ENCODE measurements at regions not wholly inside any gene's neighbourhood (a gene's known extent, or its start where the extent isn't known, plus 50 kb on each side); places are given as distances from the start of the nearest gene placed in this dataset.

DNA sequence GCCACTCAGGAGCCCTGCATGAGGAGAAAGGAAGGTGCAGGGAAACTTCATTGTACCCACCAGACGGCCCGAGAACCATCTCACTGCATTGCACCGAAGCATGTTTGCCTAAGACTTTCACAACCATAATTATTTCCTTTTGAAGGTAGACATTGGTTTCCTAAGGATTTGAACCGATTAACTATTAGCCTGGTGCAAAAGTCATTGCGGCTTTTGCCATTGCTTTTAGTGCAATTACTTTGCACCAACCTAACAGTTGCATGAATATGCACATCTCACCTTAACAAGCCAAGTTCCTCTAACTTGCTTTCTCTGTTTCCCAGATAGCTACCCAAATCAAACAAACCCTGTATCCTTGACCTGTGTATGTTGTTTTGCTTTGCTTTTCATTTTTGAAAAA, 516.3 kb upstream of the ID2 start:
- no peak for DNase-seq
- H3K9me3 ChIP-seq: no peaks in the 10 kb centered on the region
- no peaks in the 10 kb centered on the region for H3K27me3 ChIP-seq
- ATAC-seq: no peak
- peaks cover 0 to 4% (median 0%) of the 10 kb centered on the region in 12 donors for H3K4me1 ChIP-seq
- no peak for TF ChIP-seq POLR2A (IDR thresholded peaks at IDR 0.05)
- TF ChIP-seq, protein P1, sequence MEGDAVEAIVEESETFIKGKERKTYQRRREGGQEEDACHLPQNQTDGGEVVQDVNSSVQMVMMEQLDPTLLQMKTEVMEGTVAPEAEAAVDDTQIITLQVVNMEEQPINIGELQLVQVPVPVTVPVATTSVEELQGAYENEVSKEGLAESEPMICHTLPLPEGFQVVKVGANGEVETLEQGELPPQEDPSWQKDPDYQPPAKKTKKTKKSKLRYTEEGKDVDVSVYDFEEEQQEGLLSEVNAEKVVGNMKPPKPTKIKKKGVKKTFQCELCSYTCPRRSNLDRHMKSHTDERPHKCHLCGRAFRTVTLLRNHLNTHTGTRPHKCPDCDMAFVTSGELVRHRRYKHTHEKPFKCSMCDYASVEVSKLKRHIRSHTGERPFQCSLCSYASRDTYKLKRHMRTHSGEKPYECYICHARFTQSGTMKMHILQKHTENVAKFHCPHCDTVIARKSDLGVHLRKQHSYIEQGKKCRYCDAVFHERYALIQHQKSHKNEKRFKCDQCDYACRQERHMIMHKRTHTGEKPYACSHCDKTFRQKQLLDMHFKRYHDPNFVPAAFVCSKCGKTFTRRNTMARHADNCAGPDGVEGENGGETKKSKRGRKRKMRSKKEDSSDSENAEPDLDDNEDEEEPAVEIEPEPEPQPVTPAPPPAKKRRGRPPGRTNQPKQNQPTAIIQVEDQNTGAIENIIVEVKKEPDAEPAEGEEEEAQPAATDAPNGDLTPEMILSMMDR (IDR thresholded peaks at IDR 0.05): no peak
- 94 to 98% (median 97%) methylated on average over 5 of the region's 5 CpGs for WGBS, 4 donors
- intact Hi-C loops (cut with DNase I): no loop called here
- H3K27ac ChIP-seq: no peak overlapping the region
- no peak overlapping the region for H3K4me3 ChIP-seq
- H3K36me3 ChIP-seq: no peaks in the 10 kb centered on the region

DNA sequence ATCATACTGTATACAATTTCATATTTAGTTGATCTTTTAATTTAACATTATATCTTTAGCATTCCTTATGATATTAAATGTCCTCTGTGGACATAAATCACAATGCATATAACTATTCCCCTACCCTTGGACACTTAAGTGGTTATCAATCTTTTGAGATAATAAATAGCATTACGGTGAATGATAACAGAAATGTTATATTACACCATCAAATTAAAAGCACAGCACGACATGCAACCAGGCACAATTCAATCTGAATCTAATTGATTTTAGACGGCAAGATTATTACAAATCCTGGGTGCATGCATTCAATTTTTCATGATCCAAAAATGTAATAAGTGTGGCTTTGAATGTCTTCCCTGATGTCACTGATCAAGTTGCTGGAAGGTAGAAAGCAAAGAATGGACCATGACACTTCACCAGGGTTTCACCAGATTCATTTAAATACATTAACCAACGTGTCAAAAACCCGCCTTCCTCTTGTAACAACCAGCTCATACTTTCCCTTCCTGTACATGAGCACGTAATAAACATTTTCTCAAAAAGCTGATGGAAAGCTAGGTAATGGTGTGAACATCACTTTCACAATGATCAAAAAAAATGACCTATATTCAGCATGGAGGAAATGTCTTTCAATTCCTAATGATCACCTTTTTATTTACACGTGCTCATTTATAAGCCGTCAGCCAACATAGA, 513.7 kb upstream of the ID2 start:
- peaks cover 0 to 17% (median 6%) of the 10 kb centered on the region in 12 donors for H3K4me1 ChIP-seq
- DNase-seq (no peak), ATAC-seq (no peak)
- no peaks in the 10 kb centered on the region for H3K9me3 ChIP-seq
- TF ChIP-seq, protein P1 (IDR thresholded peaks at IDR 0.05): no peak
- no peak for TF ChIP-seq POLR2A (IDR thresholded peaks at IDR 0.05)
- no peak overlapping the region for H3K27ac ChIP-seq
- H3K4me3 ChIP-seq: no peak overlapping the region
- no peaks in the 10 kb centered on the region for H3K27me3 ChIP-seq
- H3K36me3 ChIP-seq: no peaks in the 10 kb centered on the region
- intact Hi-C loops (cut with DNase I): no loop called here
- 93 to 97% (median 94%) methylated on average over 8 of the region's 8 CpGs for WGBS, 4 donors

DNA sequence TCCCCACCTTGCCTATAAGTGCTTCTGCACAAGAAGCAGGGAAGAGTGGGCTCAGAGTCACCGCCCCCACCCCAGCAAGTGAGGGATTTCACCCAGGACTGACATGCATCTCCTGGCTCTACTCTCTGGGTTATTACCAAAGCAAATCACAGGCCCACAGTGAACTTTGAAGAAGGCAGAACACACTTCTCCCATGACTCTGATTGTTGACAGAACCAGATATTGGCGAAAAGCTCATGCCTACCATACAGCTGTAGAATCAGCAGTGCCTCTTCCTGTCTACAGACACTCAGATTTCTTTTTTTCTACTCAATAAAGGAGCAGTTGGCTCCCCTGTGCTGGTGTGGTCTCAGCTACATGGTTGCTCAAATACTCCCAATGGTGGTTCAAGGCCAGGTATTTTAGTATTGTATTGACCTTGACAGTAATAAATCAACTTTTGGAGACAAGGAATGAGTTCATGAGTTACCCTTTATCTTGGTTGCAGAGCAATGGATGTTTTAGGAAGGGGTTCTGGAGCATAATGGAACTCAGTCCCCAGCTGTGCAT, 512.9 kb upstream of the ID2 start:
- Histone ChIP-seq H3K4me3 (no peak overlapping the region), H3K36me3 (no peaks in the 10 kb centered on the region), H3K27me3 (no peaks in the 10 kb centered on the region), H3K27ac (no peak overlapping the region), H3K4me1 (peaks cover 0 to 17% (median 6%) of the 10 kb centered on the region in 12 donors), H3K9me3 (no peaks in the 10 kb centered on the region)
- 89 to 95% (median 94%) methylated on average over 2 of the region's 2 CpGs for WGBS, 4 donors
- intact Hi-C loops (cut with DNase I): no loop called here
- TF ChIP-seq, protein P1 (IDR thresholded peaks at IDR 0.05): no peak
- no peak for TF ChIP-seq POLR2A (IDR thresholded peaks at IDR 0.05)
- no peak for DNase-seq
- no peak for ATAC-seq

DNA sequence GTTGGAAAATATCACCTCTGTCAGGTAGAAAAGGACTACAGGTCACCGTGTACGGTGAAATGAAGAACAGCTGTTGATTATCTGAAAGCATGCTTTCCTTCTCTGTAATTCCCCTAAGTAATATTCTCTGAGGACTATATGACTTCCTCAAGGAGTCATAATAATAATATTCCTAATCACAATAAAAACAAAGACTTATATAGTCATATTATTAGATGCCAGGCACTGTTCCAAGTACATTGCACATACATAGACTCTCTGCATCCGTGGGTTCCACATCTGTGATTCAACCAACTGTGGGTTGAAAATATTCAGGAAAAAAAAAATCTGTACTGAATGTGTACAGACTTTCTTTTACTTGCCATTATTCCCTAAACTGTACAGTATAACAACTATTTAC, 512.4 kb upstream of the ID2 start:
- H3K4me3 ChIP-seq: no peak overlapping the region
- 51 to 67% (median 55%) methylated on average over 3 of the region's 3 CpGs for WGBS, 4 donors
- H3K27me3 ChIP-seq: no peaks in the 10 kb centered on the region
- H3K4me1 ChIP-seq: peaks cover 0 to 18% (median 6%) of the 10 kb centered on the region in 12 donors
- ATAC-seq: no peak
- no peaks in the 10 kb centered on the region for H3K9me3 ChIP-seq
- no peak overlapping the region for H3K27ac ChIP-seq
- intact Hi-C loops (cut with DNase I): no loop called here
- H3K36me3 ChIP-seq: no peaks in the 10 kb centered on the region
- TF ChIP-seq, protein P1 (IDR thresholded peaks at IDR 0.05): no peak
- no peak for TF ChIP-seq POLR2A (IDR thresholded peaks at IDR 0.05)
- DNase-seq: no peak

All from heart left ventricle (tissue), 16 donors.